ENCODE measurements at regions not wholly inside any gene's neighbourhood (a gene's known extent, or its start where the extent isn't known, plus 50 kb on each side); places are given as distances from the start of the nearest gene placed in this dataset.

DNA sequence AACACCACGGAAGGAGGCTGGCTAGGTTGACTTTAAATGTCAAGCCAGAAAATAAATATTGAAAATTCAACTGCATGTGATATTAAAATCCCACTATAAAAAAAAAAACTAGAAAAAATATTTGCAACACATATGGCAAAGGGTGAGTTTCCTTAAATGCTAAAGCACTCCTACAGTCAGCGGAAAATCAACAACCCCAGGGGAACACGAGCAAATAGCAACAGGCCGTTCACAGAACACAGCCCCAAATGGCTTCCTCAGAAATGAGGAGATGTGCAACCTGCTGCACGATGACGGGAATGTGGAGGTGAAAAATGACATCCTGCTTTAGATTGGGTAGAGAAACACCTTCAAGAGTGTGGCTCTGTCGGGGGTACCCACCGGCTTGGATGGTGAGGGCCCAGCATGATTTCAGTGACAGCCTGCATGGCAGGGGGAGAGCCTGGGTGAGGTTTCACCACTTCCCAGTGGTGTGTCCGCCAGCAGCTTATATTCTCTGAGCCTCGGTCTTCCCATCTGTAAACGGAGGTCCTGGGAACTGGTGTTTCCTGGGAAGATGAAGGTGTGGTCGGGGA lies 157.9 kb upstream of the GLI2 start:
- TF ChIP-seq, protein P1, sequence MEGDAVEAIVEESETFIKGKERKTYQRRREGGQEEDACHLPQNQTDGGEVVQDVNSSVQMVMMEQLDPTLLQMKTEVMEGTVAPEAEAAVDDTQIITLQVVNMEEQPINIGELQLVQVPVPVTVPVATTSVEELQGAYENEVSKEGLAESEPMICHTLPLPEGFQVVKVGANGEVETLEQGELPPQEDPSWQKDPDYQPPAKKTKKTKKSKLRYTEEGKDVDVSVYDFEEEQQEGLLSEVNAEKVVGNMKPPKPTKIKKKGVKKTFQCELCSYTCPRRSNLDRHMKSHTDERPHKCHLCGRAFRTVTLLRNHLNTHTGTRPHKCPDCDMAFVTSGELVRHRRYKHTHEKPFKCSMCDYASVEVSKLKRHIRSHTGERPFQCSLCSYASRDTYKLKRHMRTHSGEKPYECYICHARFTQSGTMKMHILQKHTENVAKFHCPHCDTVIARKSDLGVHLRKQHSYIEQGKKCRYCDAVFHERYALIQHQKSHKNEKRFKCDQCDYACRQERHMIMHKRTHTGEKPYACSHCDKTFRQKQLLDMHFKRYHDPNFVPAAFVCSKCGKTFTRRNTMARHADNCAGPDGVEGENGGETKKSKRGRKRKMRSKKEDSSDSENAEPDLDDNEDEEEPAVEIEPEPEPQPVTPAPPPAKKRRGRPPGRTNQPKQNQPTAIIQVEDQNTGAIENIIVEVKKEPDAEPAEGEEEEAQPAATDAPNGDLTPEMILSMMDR (conservative IDR thresholded peaks at IDR 0.05 in 1 of 2, IDR thresholded peaks at IDR 0.05 in 1 of 2; ENCODE audit: low read depth in 1 of 2, low read length in 2 of 2) = no peak
- no peak for TF ChIP-seq EZH2 (IDR thresholded peaks at IDR 0.05; ENCODE audit: low read length, missing control alignments)
